HG02571 (cell line): ENCODE measurements at regions not wholly inside any gene's neighbourhood (a gene's known extent, or its start where the extent isn't known, plus 50 kb on each side); places are given as distances from the start of the nearest gene placed in this dataset.
"Not testable (repeated sequence)": the region's sequence is repeated elsewhere in the genome, so short reads cannot be mapped to it uniquely, and the experiment has no call there.

ENCODE experiments used
- ATAC-seq: cut with Tn5 transposase; IDR thresholded peaks from one replicate; pipeline ENCODE4 v1.9.1; 2021; ENCODE audit warnings: mild to moderate bottlenecking, moderate library complexity; ENCODE audit not compliant: unreplicated experiment

DNA sequence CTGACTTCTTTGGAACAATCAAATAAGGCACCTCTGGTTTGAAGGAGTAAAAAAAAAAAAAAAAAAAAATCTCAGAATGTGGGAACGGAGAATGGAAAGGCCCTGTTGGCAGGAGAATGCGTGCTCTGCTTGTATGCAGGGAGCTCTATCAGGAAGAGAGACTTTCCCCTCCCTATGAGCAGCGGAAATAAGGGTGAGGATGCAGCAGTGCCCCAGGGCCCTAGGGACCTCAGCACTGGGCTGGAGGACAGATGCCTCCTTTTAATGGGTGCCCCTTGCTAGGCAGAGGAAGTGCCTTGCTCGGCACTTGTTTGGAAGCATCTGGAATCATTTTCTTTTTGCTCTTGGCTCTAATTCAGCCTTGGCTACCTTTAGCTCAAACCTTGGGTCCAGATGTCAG is 283.4 kb upstream of the NBPF12 start:
- ATAC-seq: not testable (repeated sequence)

DNA sequence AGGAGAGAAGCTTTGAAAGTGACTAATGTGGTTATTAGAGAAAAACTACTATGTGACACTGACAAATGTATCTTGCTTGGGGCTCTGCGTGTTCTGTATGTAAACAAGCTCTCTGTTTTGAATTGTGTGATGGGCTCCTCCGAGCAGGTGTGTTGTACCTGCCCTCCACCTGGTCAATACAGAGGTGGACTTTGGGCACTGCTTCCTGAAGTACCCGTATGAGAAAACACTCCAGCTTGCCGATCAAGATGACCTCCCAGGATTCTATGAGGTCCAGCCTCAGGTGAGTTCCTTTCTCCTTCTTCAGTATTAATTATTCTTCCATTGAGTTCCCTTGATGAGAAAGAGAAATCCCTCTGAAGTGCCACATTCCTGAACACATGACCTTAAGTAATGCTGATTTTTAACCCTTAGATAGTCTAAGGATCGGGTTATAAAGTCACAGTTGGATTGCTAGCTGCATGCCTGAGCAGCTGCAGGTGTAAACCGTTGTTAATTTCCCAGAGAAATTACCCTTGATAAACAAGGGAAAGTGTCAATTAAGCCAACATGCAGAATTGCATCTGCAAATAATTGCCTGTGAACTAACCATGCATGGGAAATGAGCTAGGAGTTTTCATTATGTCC is 292.0 kb upstream of the NBPF12 start:
- ATAC-seq: not testable (repeated sequence)

GRCh38 chr1:146641534-146641933 is 296.6 kb upstream of the NBPF12 start:
- not testable (repeated sequence) for ATAC-seq

DNA sequence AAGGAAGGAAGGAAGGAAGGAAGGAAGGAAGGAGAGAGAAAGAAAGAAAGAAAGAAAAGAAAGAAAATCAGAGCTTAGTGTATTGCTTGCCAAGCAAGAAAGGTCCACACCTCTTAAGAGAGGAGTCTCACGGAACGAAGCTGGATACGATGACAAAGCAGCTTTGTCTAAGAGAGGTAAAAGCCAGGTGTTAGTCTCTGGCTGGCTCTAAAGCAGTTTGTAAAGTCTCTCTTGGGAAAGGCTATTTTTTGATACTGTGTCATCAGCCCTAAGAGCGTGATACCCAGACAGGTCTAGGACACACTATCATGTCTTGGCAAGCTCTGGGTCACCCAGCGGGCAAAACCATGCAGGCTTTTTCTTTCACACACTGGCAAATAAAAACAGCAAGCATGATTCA is 297.5 kb upstream of the NBPF12 start:
- not testable (repeated sequence) for ATAC-seq

DNA sequence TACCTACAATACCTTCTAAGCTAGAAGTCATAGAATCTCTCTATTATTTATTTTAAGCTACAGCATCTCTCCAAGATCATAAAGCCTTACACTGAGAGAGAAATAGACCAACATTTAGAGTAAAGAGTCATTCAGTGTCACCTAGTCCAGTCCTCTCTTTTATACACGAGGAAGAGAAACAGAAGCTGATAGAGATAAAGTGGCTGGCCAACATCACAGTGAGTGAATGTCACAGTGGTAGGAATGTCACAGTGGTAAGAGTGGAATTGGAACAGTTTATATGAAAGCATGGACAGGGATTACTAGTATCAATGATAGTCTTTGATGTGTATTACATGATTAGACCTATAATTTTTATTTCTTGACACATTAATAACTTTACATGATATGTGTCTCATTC is 307.8 kb upstream of the NBPF12 start:
- ATAC-seq: not testable (repeated sequence)

GRCh38 chr1:146618582-146618981 is 319.5 kb upstream of the NBPF12 start:
- ATAC-seq: not testable (repeated sequence)

DNA sequence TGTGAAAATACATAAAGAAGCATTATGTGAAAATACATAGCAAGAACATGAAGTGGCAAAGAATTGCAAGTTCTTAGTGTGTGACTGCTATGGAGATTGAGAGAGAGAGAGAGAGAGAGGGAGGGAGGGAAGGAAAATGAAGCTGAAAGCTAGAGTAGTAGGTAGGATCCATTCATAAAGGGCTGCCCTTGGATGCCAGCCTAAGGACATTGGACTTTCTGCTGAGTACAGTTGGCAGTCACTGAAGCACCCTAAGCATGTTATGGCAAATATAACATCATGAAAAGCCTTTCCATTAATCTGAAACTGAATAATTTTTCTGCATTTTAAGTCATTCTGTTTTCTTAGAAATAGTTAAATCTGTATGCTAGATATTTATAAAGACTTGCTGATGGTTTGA is 333.4 kb upstream of the NBPF12 start:
- not testable (repeated sequence) for ATAC-seq

DNA sequence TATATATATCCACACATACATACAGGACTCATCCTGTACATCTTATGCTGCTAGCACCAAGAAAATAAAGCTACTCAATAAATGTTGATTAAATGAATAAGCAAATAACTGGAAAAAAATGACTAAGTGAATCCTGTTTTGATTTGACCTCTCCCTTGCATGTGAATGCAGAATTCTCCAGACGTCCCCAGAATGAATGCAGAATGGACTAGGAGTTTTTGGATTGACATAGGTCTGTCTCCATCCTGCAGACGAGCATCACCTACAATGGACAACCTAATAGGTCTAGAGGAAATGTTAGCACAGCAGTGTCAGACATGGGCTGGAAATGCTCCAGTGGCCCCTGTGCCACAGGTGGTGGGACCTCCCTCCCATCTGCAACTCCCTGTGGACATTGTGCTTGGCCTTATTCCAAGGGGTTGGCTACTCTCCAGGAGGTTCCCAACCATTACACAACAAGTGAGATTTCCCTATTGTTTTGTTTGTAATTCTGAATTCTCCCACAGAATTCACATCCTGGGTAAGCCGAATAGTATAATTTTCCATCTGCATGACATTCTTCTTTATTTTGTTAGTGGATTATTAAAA is 337.3 kb upstream of the NBPF12 start:
- not testable (repeated sequence) for ATAC-seq

DNA sequence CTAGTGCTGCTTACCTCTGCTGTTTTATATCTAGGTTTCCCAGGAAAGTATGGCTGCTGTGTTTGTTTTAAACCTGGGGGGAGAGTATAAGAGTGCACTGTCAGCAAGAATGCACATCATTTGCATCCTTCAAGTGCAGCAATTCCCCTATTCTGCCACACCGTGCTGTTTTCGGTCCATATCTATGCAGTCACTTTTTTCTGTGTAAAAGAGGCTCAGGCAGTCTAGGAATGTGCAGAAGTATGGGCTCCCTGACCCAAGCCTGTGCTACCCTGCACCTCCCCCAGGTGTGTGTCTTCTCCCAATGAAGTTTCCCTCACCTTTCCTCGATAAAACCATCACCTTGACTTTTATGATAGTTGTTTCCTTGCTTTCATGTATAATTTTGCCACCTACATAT is 338.2 kb upstream of the NBPF12 start:
- not testable (repeated sequence) for ATAC-seq

- ATAC-seq: not testable (repeated sequence)
Measured at GRCh38 chr1:146581229-146581628, 352.4 kb upstream of the NOTCH2NLA start.

- ATAC-seq: not testable (repeated sequence)
Measured at GRCh38 chr1:146567541-146567940, 338.7 kb upstream of the NOTCH2NLA start.

DNA sequence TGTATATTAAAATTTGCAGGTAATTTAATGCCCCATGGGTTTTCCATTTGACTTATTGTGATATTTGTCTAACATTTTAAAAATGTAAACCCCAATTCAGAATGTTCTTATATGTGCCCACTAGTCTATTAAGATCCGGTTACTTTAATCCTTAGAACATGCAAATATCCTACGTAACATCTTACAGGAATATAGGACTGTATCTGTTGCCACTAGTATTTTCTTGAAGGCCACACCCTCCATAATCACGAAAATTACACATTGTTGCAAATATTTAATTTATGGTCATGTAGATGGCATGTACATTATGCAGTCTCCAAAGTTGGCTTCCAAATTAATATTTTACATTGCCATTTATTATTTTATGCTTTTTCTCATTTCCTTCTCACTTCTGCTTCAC is 329.2 kb upstream of the NOTCH2NLA start:
- not testable (repeated sequence) for ATAC-seq

GRCh38 chr1:146556405-146556804 is 327.6 kb upstream of the NOTCH2NLA start:
- not testable (repeated sequence) for ATAC-seq

GRCh38 chr1:146552414-146552813 is 323.6 kb upstream of the NOTCH2NLA start:
- ATAC-seq: not testable (repeated sequence)

- not testable (repeated sequence) for ATAC-seq
Measured at GRCh38 chr1:146548684-146549083, 319.9 kb upstream of the NOTCH2NLA start.

DNA sequence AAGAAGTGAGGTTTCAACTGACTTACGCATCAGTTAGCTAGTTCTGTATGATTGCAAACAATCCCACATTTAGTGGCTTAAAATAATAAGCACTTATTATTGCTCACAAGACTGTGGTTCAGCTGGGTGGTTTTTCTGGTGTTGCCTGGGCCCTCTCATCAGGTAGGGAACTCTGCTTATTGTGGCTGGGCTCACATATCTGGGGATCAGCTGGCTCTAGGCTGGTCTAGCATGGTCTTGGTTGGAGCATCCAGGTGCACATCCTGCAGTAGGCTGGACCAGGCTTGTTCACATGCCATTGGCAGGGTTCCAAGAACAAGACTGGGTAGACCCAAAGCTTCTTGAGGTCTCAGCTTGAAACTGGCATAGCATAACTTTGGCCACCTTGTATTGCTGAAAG is 317.4 kb upstream of the NOTCH2NLA start:
- not testable (repeated sequence) for ATAC-seq

DNA sequence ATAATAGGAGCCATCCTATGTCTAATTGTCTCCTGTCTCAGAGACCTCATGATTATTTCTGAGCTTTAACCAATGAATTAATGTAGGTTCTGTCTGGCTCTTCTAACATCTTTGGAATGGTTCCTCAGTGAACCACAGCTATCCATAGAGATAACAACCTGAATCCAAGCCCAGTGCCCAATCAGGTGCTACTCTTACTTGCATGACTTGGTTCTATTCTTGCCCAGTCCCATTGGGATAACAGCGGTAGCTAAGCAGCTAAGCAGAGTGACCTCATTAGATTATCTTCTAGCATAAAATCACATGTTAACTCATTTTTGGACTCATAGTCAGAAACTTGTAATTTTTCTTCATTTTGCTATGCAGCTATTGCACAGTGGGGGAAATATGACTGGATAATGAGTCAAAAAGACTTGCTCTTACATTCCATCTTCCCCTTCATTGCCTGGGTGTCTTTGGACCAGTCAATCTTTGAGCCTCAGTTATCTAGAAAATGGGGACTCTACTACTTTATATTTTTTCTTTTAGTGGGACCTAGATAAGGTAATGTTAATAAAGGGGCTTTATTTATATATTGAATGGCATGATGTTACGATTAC is 309.1 kb upstream of the NOTCH2NLA start:
- ATAC-seq: not testable (repeated sequence)

DNA sequence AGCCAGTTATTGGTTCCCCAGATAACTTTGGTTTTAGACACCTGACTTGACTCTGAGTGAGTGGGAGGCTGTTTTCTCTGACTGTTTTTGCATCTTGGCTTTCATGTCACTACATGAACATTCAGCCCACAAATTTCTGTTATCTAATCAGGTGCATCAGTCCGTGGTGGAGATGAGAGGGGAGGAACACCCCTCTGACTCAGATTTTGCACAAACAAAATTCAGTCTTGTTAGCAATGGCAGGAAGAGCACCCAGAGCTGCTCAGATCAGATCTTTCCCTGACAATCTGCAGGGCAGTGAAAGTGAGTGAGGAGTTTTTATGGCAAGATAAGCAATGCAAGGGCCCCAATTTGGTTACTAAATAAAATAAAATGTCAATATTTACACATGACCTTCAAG is 307.2 kb upstream of the NOTCH2NLA start:
- not testable (repeated sequence) for ATAC-seq

- not testable (repeated sequence) for ATAC-seq
Measured at GRCh38 chr1:146535575-146535974, 306.8 kb upstream of the NOTCH2NLA start.

DNA sequence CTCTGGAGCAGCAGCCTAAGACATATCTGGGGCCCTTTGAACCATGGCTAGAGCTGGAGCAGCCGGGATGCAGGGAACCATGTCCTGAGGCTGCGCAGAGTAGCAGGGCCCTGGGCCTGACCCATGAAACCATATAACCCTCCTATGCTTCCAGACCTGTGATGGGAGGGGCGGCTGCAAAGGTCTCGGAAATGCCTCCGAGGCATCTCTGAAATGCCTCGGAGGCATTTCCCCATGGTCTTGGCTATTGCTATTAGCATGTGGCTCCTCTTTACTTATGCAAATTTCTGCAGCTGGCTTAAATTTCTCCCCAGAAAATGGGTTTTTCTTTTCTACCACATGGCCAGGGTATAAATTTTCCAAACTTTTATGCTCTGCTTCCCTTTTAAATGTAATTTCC is 302.1 kb upstream of the NOTCH2NLA start:
- not testable (repeated sequence) for ATAC-seq

GRCh38 chr1:146522812-146523211 is 294.0 kb upstream of the NOTCH2NLA start:
- not testable (repeated sequence) for ATAC-seq

DNA sequence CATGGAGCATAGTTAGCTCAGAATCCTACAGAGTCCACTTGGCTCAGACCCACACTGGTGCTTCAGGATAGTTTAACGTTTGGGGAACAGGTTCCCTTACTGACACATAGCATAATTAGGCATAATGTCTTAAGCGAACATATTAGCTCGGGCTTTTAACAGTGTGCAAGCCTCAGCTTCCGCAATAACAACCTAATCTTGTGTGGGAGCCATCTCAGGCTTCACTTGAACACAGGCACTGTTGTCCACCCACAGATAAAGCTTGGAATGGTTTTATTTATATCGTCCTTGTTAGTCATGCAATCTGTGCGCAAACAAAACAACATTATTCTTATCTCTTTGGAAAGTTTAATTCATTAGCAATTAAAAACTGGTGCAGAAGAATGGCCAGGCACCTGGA is 293.5 kb upstream of the NOTCH2NLA start:
- ATAC-seq: not testable (repeated sequence)
